ENCODE measurements at regions not wholly inside any gene's neighbourhood (a gene's known extent, or its start where the extent isn't known, plus 50 kb on each side); places are given as distances from the start of the nearest gene placed in this dataset.

DNA sequence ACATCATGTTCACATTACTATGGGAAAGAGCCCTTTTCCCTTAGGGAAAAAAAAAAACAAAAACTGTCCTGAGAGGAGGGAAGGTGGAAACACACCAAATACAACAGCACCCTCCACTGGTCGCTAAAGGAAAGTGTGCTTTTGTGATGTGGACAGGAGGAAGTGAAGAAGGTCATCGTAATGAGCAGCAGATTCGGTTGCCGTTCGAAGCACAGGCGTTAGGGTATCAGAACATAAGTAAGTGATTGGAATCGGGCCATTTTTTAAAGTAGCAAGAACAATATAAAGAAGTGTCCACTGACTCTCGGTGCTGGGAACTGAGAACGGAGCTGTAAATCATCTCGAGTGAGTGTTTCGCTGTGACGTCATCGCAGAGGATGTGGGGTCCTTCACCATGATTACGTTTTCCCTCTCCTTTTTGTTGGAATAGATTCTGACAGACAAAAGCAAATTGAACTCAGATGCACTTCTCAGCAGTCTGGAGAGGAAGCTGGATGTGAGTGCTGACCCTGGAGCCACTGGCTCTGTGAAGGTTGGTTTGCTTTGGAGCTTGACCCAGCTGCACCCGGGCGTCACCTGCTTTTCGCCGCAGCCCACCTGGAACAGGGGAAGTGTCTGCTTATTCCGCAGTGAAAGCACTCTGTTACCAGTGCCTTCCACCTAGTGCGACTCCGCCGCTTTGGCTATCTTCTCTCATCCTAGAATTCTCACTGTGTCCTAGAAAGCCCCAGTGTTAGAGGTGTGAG lies 203.6 kb upstream of the GMDS start:
- TF ChIP-seq, protein P1, sequence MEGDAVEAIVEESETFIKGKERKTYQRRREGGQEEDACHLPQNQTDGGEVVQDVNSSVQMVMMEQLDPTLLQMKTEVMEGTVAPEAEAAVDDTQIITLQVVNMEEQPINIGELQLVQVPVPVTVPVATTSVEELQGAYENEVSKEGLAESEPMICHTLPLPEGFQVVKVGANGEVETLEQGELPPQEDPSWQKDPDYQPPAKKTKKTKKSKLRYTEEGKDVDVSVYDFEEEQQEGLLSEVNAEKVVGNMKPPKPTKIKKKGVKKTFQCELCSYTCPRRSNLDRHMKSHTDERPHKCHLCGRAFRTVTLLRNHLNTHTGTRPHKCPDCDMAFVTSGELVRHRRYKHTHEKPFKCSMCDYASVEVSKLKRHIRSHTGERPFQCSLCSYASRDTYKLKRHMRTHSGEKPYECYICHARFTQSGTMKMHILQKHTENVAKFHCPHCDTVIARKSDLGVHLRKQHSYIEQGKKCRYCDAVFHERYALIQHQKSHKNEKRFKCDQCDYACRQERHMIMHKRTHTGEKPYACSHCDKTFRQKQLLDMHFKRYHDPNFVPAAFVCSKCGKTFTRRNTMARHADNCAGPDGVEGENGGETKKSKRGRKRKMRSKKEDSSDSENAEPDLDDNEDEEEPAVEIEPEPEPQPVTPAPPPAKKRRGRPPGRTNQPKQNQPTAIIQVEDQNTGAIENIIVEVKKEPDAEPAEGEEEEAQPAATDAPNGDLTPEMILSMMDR (IDR thresholded peaks at IDR 0.05), result no peak
- no peak for TF ChIP-seq EP300 (IDR thresholded peaks at IDR 0.05)
